HG03521 (cell line): ENCODE measurements at regions not wholly inside any gene's neighbourhood (a gene's known extent, or its start where the extent isn't known, plus 50 kb on each side); places are given as distances from the start of the nearest gene placed in this dataset.

Source experiments
- ATAC-seq: cut with Tn5 transposase; IDR thresholded peaks from one replicate; pipeline ENCODE4 v1.9.1; 2021; ENCODE audit warnings: mild to moderate bottlenecking, moderate library complexity; ENCODE audit not compliant: unreplicated experiment

GRCh38 chr2:12381543-12382325, 335.0 kb upstream of the TRIB2 start:
- ATAC-seq: no peak

DNA sequence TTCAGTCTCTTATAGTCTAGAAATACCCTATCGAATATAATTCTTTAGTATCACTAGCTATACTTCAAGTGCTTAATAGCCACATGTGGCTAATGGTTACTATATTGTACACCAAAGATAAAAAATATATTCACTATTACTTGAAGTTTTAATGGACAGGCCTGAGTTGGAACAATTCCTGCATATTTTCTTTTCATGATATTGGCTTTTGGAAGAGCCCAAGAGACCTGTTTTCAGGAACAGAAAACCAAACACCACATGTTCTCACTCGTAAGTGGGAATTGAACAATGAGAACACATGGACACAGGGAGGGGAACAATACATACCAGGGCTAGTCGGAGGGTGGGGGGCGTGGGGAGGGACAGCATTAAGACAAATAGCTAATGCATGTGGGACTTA, 334.4 kb upstream of the TRIB2 start:
- no peak for ATAC-seq

- ATAC-seq: no peak
These were observed 327.2 kb upstream of the TRIB2 start for GRCh38 chr2:12389344-12390045.

- no peak for ATAC-seq
These were observed 325.6 kb upstream of the TRIB2 start for GRCh38 chr2:12391116-12391515.

DNA sequence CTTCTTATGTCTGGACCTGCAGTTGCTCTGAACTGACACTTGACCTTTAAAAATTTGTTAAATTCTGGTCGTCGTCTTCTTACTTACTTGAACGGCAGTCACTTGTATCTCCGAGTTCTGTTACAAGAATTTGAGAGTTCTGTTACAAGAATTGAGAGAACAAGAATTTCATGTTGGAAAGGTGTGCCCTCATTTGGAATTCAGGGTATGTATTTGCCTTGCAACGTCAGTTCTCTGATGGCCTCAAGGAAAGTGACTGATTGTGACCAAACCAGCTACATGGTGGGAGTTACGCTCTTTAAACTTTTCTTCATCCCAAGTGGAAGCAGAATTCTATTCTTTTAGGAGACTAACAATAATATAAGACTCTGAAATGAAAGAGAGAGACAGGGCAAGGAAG, 320.0 kb upstream of the TRIB2 start:
- no peak for ATAC-seq

DNA sequence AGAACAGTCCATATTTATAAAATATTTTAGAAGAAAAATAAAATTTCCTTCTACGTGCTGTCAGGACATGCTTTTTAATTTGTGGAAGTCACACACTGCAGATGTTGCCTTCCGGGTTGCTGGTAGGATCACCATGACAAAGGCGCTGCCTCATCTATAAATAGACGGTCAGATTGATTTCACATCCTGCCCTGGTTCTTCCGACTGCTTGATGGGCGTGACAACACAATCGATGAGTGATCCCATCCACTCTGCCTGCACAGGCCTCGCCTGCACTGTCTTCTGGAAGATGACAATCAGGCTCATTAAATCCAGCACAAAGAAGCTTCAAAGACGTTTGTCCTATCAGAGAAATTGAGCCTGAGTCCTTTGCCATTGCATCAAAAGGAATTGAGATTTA, 318.9 kb upstream of the TRIB2 start:
- ATAC-seq: no peak

GRCh38 chr2:12399240-12399639, 317.5 kb upstream of the TRIB2 start:
- no peak for ATAC-seq

GRCh38 chr2:12400543-12400942, 316.2 kb upstream of the TRIB2 start:
- ATAC-seq: no peak

DNA sequence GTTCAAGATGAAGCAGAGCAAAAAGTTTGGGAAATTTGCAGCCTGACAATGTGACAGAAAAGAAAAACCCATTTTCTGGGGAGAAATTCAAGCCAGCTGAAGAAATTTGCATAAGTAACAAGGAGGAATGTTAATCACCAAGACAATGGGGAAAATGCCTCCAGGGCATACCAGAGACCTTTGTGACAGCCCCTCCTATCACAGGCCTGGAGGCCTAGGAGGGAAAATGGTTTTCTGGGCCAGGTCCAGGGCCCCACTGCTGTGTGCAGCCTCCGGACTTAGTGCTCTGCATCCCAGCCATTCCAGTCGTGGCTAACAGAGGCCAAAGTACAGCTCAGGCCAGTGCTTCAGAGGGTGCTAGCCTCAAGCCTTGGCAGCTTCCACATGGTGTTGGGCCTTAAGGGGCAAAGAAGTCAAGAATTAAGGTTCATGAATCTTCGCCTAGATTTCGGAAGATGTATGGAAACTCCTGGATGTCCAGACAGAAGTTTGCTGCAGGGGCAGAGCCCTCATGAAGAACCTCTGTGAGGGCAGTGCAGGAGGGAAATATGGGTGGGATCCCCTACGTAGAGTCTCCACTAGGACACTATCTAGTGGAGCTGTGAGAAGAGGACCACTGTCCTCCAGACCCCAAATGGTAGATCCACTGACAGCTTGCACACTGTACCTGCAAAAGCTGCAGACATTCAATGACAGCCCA, 314.1 kb upstream of the TRIB2 start:
- no peak for ATAC-seq

DNA sequence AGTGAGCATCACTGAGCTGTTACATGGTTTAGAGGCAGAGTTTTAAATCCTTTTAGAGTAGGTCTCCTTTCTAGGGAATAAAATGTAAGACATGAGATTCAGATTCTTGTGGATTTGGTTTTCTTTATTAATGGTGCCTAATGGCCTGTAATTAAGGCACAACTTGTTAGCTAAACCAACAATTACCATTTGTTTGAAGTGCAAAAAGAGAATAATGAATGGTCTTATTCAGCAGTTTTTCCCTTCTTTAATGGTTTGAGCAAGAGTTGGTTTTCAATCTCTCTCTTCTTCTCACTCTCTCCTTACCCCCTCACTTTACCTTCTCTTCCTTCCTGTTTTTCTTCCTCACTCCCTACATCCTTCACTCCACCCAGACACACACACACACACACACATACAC, 312.2 kb upstream of the TRIB2 start:
- no peak for ATAC-seq

DNA sequence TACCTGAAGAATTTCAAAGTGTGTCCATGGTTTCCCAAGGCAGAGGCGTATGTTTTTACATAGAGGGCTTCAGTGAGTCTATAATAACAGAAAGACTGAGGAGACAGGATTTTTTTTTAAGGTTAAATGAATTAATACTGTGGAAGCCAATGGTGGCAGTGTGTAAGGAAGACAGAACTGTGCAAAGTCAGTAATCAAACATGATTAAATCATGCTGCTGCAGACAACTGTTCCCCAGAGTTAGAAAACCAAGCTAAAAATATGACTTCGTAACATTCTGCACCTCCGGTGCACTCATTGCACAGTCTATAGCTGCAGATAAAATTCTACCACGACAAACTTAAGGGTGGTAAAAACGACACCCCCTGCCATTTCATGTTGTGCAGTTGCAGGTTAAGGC, 309.6 kb upstream of the TRIB2 start:
- no peak for ATAC-seq

DNA sequence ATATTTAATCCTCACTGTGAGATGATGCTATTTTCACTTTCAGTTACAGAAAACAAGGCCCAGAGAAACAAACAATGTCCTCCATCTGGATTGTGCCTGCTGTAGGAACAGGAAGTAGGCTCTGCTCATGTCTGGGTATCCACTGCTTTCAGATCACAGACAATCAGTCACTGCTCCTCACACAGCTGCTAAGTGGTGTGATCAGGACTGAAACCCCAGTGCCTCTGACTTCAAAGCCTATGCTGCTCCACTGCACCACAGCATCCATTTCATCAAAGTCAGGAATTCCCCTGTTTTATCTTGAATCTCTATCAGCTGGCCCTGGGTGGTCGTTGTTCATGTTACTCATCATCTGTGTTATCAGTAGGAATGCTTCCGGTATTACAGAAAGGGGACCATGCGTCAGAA, 303.8 kb upstream of the TRIB2 start:
- ATAC-seq: peak; percentile 92

DNA sequence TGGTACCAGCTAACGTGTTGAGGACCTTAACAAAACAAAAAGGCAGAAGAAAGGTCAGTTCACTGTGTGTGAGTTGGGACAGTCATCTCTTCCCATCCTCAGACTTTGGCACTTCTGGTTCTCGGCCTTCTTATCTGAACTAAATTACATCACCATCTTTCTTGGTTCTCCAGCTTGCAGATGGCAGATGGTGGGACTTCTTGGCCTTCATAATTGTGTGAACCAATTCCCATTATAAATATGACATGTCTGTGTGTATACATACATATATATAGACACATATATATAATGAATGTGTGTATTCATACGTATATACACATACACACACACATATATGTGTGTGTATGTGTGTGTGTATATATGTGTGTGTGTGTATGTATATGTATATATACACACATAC, 301.2 kb upstream of the TRIB2 start:
- ATAC-seq: no peak

DNA sequence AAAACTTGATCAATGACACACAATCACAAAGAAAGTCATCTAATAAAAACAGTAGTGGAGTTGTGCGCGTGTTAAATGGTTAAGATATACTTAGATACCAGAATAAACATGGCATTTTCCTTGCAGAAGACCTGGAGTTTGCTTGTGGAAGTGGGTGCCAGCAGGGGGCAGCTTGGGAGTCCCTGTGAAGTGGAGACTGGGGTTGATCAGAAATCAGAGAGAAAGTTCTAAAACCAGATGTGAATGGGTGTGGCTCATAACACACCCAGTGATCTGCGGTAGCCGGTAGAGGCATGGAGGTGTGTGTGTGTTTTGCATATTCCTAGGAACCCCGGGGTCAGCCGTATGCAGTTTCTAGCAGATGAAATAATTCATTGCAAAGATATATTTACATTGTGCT, 300.1 kb upstream of the TRIB2 start:
- no peak for ATAC-seq

DNA sequence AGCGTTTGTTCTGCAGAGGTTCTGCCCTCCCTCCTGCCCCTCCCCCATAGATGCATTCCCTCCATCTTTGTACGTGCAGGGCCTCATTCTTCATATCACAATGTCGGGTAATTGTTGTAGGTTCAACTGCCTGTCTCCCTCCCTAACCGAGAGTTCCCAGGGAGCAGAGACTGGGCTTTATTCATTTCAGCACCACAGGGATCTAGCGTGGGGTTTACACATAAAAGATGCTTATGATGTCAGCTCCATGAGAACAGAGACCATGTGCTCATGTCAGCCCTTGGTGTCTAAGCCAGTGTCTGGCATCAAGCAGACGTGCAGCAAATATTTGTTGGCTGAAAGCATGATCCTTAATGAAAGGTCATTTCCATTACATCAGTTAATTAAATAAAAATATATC, 298.9 kb upstream of the TRIB2 start:
- ATAC-seq: no peak

DNA sequence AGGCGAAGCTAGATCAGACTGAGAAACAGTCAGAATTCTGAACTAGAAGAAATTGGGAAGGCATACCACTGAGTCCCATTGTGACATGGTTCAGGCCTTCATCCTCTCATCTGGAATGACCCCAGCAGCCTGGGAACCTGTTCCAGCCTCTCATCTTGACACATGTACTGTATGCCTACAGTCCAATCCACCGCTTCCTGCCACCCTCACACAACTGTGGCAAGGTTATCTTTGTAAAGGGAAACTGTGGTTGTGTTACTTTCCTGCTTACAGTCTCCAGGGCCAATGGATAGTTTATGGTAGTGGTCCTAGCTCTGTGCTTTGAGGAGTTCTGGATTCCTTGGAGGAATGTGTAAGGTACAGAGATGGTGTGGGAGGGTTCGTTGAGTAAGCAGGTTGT, 296.9 kb upstream of the TRIB2 start:
- ATAC-seq: no peak

DNA sequence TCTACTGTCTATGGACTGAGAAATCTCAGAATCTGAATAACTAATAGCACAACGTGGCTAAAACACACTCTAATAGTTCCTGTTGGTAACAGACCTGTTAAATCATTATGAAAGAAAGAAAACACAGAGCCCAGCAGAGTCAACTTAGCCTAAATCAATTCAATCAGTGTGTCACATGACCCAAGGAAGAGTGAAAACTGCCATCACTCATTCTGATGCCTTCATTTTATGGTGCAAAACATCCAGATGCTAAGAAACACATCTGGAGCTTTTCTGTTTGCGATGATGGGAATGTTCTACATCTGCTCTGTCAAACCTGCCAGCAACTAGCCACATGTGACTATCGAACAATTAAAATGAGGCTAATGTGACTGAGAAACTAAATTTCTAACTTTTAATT, 295.7 kb upstream of the TRIB2 start:
- ATAC-seq: no peak

- ATAC-seq: no peak
These were observed 292.5 kb upstream of the TRIB2 start for GRCh38 chr2:12424219-12424618.

DNA sequence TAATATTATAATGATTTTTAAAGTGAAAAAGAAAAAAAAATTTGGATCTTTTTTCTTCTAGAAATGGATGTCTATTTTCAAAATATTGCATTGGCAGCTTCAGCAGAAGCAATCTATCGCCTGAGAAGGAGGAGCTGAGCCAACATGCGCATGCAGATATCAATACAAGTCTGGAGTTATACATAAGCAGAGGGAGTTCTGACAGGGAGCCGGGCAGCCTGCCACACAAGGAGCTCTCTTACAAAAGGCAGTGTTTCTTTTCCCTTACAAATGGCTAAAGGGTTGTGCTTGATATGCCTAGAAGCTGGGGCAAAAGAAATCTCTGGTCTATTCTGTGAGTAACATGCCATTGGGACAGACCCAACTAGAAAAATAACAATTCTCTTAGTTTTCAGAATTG, 291.9 kb upstream of the TRIB2 start:
- no peak for ATAC-seq

- ATAC-seq: no peak
These were observed 288.4 kb upstream of the TRIB2 start for GRCh38 chr2:12428324-12428723.

DNA sequence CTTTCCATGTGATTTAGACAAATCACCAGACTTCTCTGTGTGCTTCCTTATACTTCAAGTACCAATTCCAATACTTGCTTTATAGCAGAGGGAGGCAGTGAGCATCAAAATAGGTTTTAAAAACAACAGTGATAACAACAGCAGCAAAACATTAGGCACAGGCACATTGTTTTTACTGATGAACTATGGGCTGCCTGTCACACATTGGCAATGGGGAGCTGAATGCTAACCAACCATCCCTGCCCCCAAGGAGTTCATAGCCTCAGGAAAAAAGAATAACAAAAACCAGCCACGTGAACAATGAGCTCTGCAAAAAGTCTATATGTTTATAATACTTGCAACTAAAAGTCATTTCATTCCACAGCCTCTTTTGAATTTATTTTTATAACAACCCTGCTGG, 287.9 kb upstream of the TRIB2 start:
- ATAC-seq: no peak

DNA sequence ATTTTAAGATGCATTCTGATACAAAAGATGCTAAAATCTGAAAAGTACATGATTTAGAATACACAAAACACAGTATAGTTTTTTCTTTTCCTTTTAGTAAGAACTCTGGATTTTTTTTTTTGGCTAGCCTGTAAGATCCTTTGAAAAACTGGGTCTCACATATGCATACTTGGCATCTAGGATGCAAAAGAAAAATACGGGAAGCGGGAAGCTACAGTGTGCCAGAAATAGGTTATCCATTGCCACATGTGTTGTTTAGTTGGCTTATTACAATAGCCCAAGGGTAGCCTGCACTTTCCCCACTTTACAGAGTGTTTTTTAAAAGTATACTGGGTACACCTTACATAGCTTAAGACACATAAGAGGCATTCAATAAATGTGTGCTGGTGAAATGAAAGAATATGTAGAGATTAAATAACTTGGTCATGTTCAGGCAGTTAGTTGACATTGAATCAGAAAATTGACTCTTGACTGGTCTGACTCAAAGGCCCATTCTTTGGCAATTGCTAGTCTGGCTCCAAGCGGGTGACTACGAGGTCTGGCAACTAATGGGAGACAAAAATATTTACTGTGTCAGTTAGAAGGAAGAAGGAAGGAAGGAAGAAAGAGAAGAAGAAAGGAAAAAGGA, 286.8 kb upstream of the TRIB2 start:
- no peak for ATAC-seq
